ENCODE measurements at regions not wholly inside any gene's neighbourhood (a gene's known extent, or its start where the extent isn't known, plus 50 kb on each side); places are given as distances from the start of the nearest gene placed in this dataset.

DNA sequence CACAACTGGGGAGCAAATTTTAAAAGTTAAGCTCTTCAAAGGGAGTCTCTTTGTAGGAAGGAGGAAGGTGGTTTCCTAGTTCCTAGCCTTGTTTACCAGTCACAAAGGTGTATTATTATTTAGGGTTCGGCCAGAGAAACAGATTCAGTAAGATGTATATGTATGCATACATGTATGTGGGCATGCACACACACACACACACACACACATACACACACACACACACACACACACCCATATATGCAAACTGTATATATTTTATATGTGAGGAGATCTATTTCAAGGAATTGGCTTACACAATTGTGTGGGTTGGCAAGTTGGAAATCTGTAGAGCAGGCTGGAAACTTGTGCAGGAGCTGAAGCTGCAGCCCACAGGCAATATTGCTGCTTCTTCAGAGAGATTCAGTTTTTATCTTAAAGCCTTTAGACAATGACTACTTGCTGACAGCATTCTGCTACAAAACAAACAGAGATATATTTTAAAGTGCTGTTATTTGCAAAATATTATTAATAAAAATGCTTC, 75.3 kb upstream of the DNAH5 start:
- H3K79me1 ChIP-seq (ENCODE audit: insufficient read depth, low read depth, low read length, poor library complexity, severe bottlenecking): no peaks in the 10 kb centered on the region
- no peak overlapping the region for H3T11ph ChIP-seq (ENCODE audit: low read length)
- H3K4ac ChIP-seq (ENCODE audit: low read depth, low read length): no peak overlapping the region
- H3K4me1 ChIP-seq (ENCODE audit: insufficient read depth, low read length): no peaks in the 10 kb centered on the region
- no peak overlapping the region for H2BK20ac ChIP-seq (ENCODE audit: low read depth, low read length, poor library complexity, severe bottlenecking)
- no peak overlapping the region for H4K91ac ChIP-seq (ENCODE audit: insufficient read length, low read depth, low read length)
- no peak overlapping the region for H4K5ac ChIP-seq (ENCODE audit: insufficient read length, low read depth, low read length)
- H3K23ac ChIP-seq (ENCODE audit: insufficient read length, low read depth, low read length): no peak overlapping the region
- no peaks in the 10 kb centered on the region for H3K9me3 Mint-ChIP-seq
- H3K36me3 Mint-ChIP-seq (ENCODE audit: insufficient read depth in 1 of 3, low read depth in 3 of 3): no peaks in the 10 kb centered on the region
- H4K20me1 ChIP-seq (ENCODE audit: control insufficient read depth, insufficient read depth, insufficient read length): no peaks in the 10 kb centered on the region
- no peak overlapping the region for H2BK12ac ChIP-seq (ENCODE audit: insufficient read length, low read depth, low read length)
- no peak overlapping the region for H3K27ac ChIP-seq (ENCODE audit: insufficient read length, low read depth, low read length)
- no peak overlapping the region for H2BK5ac ChIP-seq (ENCODE audit: insufficient read length, low read length)
- no peaks in the 10 kb centered on the region for H3K27me3 ChIP-seq (ENCODE audit: insufficient read depth, low read length)
- TF ChIP-seq, protein P1, sequence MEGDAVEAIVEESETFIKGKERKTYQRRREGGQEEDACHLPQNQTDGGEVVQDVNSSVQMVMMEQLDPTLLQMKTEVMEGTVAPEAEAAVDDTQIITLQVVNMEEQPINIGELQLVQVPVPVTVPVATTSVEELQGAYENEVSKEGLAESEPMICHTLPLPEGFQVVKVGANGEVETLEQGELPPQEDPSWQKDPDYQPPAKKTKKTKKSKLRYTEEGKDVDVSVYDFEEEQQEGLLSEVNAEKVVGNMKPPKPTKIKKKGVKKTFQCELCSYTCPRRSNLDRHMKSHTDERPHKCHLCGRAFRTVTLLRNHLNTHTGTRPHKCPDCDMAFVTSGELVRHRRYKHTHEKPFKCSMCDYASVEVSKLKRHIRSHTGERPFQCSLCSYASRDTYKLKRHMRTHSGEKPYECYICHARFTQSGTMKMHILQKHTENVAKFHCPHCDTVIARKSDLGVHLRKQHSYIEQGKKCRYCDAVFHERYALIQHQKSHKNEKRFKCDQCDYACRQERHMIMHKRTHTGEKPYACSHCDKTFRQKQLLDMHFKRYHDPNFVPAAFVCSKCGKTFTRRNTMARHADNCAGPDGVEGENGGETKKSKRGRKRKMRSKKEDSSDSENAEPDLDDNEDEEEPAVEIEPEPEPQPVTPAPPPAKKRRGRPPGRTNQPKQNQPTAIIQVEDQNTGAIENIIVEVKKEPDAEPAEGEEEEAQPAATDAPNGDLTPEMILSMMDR (conservative IDR thresholded peaks at IDR 0.05): no peak
- H3K4me1 Mint-ChIP-seq: no peaks in the 10 kb centered on the region
- H3K79me2 ChIP-seq (ENCODE audit: insufficient read depth, low read length): no peaks in the 10 kb centered on the region
- no peak for DNase-seq
- H3K14ac ChIP-seq (ENCODE audit: insufficient read depth, low read length): no peak overlapping the region
- no peaks in the 10 kb centered on the region for H3K9me3 ChIP-seq (ENCODE audit: control insufficient read depth, low read depth, low read length)
- no peak overlapping the region for H3K56ac ChIP-seq (ENCODE audit: insufficient read length, low read depth, low read length)
- H2BK120ac ChIP-seq (ENCODE audit: low read depth, low read length, poor library complexity, severe bottlenecking): no peak overlapping the region
- no peak overlapping the region for H3K9ac ChIP-seq (ENCODE audit: extremely low read depth, insufficient read length, low read length)
- H3K27ac Mint-ChIP-seq: no peak overlapping the region
- no peak overlapping the region for H4K8ac ChIP-seq (replicated peaks; ENCODE audit: insufficient read length, low read depth, low read length)
- H3K27me3 Mint-ChIP-seq (ENCODE audit: low read depth): peaks cover 5% of the 10 kb centered on the region
- no peaks in the 10 kb centered on the region for H3K23me2 ChIP-seq (ENCODE audit: insufficient read length, low read depth, low read length, poor library complexity, severe bottlenecking)
- H3K4me3 Mint-ChIP-seq: no peak overlapping the region
- WGBS (ENCODE audit: extremely low coverage, insufficient read length, low lambda C conversion rate): no CpG with 5 or more reads among the region's 1 CpG
- H2BK15ac ChIP-seq (ENCODE audit: low read depth, low read length): no peak overlapping the region
- no peak overlapping the region for H3K18ac ChIP-seq (ENCODE audit: insufficient read length, low read depth, low read length)
- no peak overlapping the region for H2AFZ ChIP-seq (ENCODE audit: low read length)
- H3K4me2 ChIP-seq (ENCODE audit: insufficient read depth, insufficient read length, low read length): no peak overlapping the region
- no peak overlapping the region for H2AK5ac ChIP-seq (ENCODE audit: insufficient read length, low read length)

All from H9 (cell line).